GM23338 (cell line): ENCODE measurements at regions not wholly inside any gene's neighbourhood (a gene's known extent, or its start where the extent isn't known, plus 50 kb on each side); places are given as distances from the start of the nearest gene placed in this dataset.

Experiments
- ATAC-seq: fragments of 200-7000 bp; cut with Tn5 transposase; 3 replicates; pipeline ENCODE4 v1.9.1; 2020
- DNase-seq: peaks from one replicate; pipeline ENCODE4 v3.0.0-alpha.2; 2015; ENCODE audit warnings: low spot score
- H2AFZ ChIP-seq: fragments of 200-600 bp; sonication (generic); 2 replicates; pipeline ENCODE4 v1.8.0; 2016; ENCODE audit warnings: antibody characterized with exemption, mild to moderate bottlenecking, moderate library complexity
- H3F3A ChIP-seq: fragments of 200-600 bp; sonication (generic); replicated peaks from 2 replicates; pipeline ENCODE4 v1.8.0; 2017; ENCODE audit warnings: antibody characterized with exemption, mixed run types, low read depth
- H3K27ac ChIP-seq: fragments of 200-600 bp; sonication (generic); 2 replicates; pipeline ENCODE4 v1.6.1; 2016; ENCODE audit warnings: low read depth
- H3K27me3 ChIP-seq: fragments of 200-600 bp; sonication (generic); 2 replicates; pipeline ENCODE4 v1.8.0; 2016; ENCODE audit warnings: mild to moderate bottlenecking, mixed run types, moderate library complexity; ENCODE audit not compliant: insufficient read depth
- H3K36me3 ChIP-seq: fragments of 200-600 bp; sonication (generic); 2 replicates; pipeline ENCODE4 v1.8.0; 2016; ENCODE audit warnings: mild to moderate bottlenecking; ENCODE audit not compliant: insufficient read depth
- H3K4me1 ChIP-seq: fragments of 200-600 bp; sonication (generic); 2 replicates; pipeline ENCODE4 v1.8.0; 2016; ENCODE audit warnings: mild to moderate bottlenecking, moderate library complexity; ENCODE audit not compliant: insufficient read depth
- H3K4me2 ChIP-seq: fragments of 200-600 bp; sonication (generic); 2 replicates; pipeline ENCODE4 v1.7.1; 2017; ENCODE audit warnings: mixed run types
- H3K4me3 ChIP-seq: fragments of 200-600 bp; sonication (generic); 2 replicates; pipeline ENCODE4 v1.6.1; 2016; ENCODE audit warnings: mixed run types
- H3K79me2 ChIP-seq: fragments of 200-600 bp; sonication (generic); replicated peaks from 2 replicates; pipeline ENCODE4 v1.8.0; 2017; ENCODE audit warnings: mild to moderate bottlenecking; ENCODE audit not compliant: insufficient read depth
- H3K9me2 ChIP-seq: fragments of 200-600 bp; sonication (generic); 2 replicates; pipeline ENCODE4 v1.8.0; 2017; ENCODE audit not compliant: insufficient read depth
- H4K20me1 ChIP-seq: fragments of 200-600 bp; sonication (generic); replicated peaks from 2 replicates; pipeline ENCODE4 v1.8.0; 2017; ENCODE audit warnings: mild to moderate bottlenecking; ENCODE audit not compliant: insufficient read depth
- H3K27ac Mint-ChIP-seq: 2 replicates; pipeline ENCODE4 v1.8.0; 2020; ENCODE audit warnings: inconsistent platforms, mild to moderate bottlenecking, moderate library complexity, mixed read lengths
- H3K27me3 Mint-ChIP-seq: 3 replicates; pipeline ENCODE4 v1.8.0; 2022; ENCODE audit warnings: low read depth, mild to moderate bottlenecking, moderate library complexity, mixed read lengths, inconsistent platforms; ENCODE audit not compliant: insufficient read depth, poor library complexity
- H3K36me3 Mint-ChIP-seq: 3 replicates; pipeline ENCODE4 v1.8.0; 2021; ENCODE audit warnings: low read depth, mild to moderate bottlenecking, inconsistent platforms, moderate library complexity, mixed read lengths
- H3K4me1 Mint-ChIP-seq: 3 replicates; pipeline ENCODE4 v1.8.0; 2020; ENCODE audit warnings: mild to moderate bottlenecking, inconsistent platforms, mixed read lengths
- H3K4me3 Mint-ChIP-seq: 3 replicates; pipeline ENCODE4 v1.8.0; 2021; ENCODE audit warnings: moderate library complexity, mild to moderate bottlenecking, inconsistent platforms, mixed read lengths
- H3K9me3 Mint-ChIP-seq: 3 replicates; pipeline ENCODE4 v1.8.0; 2020; ENCODE audit warnings: moderate library complexity, mild to moderate bottlenecking, inconsistent platforms, mixed read lengths
- CREB1 ChIP-seq: fragments of 250-450 bp; sonication (Bioruptor Pico); IDR thresholded peaks from 2 replicates; pipeline ENCODE4 v1.5.0; 2020; ENCODE audit warnings: low read depth, mild to moderate bottlenecking, moderate library complexity
- CTCF ChIP-seq, 2 experiments: fragments of 200-600 bp in 1 of 2; sonication (generic) in 1 of 2; conservative IDR thresholded peaks; 2 replicates each; pipeline versions ENCODE4 v1.5.1 to v1.6.1; 2016 to 2017; ENCODE audit warnings: antibody characterized with exemption in 2 of 2, low read depth in 2 of 2, mild to moderate bottlenecking in 2 of 2, moderate library complexity in 1 of 2
- ETS1 ChIP-seq: IDR thresholded peaks from 2 replicates; pipeline ENCODE4 v1.6.1; 2016; ENCODE audit warnings: antibody characterized with exemption
- EZH2 ChIP-seq: fragments of 200-600 bp; sonication (generic); IDR thresholded peaks from one replicate; pipeline ENCODE4 v1.8.0; 2017; ENCODE audit warnings: antibody characterized with exemption, mild to moderate bottlenecking, low read depth; ENCODE audit not compliant: unreplicated experiment
- EZH2phosphoT487 ChIP-seq: fragments of 200-600 bp; sonication (generic); IDR thresholded peaks from one replicate; pipeline ENCODE4 v1.8.1; 2018; ENCODE audit warnings: antibody characterized with exemption; ENCODE audit not compliant: unreplicated experiment
- JUNB ChIP-seq: IDR thresholded peaks from one replicate; pipeline ENCODE4 v1.6.1; 2016; ENCODE audit warnings: antibody characterized with exemption; ENCODE audit not compliant: unreplicated experiment
- NANOG ChIP-seq: IDR thresholded peaks from 2 replicates; pipeline ENCODE4 v1.6.1; 2016; ENCODE audit warnings: antibody characterized with exemption, borderline replicate concordance
- REST ChIP-seq: IDR thresholded peaks from one replicate; pipeline ENCODE4 v1.6.1; 2018; ENCODE audit warnings: antibody characterized with exemption; ENCODE audit not compliant: unreplicated experiment
- STAT1 ChIP-seq: IDR thresholded peaks from one replicate; pipeline ENCODE4 v1.6.1; 2016; ENCODE audit warnings: antibody characterized with exemption; ENCODE audit not compliant: unreplicated experiment
- ZNF114 ChIP-seq: fragments of 250-450 bp; sonication (Bioruptor Pico); IDR thresholded peaks from 2 replicates; pipeline ENCODE4 v1.5.0; 2020; ENCODE audit warnings: mild to moderate bottlenecking, moderate library complexity
- ZNF331 ChIP-seq: fragments of 250-450 bp; sonication (Bioruptor Pico); IDR thresholded peaks from 2 replicates; pipeline ENCODE4 v1.5.0; 2020; ENCODE audit warnings: low read depth, mild to moderate bottlenecking, moderate library complexity
- ZNF462 ChIP-seq: fragments of 250-450 bp; sonication (Bioruptor Pico); IDR thresholded peaks from 2 replicates; pipeline ENCODE4 v1.5.0; 2020; ENCODE audit warnings: mild to moderate bottlenecking, moderate library complexity

- Mint-ChIP-seq H3K9me3 (no peaks in the 10 kb centered on the region), H3K36me3 (no peaks in the 10 kb centered on the region), H3K27me3 (no peaks in the 10 kb centered on the region), H3K4me3 (no peak overlapping the region), H3K27ac (no peak overlapping the region), H3K4me1 (peaks cover 5% of the 10 kb centered on the region)
- no peak overlapping the region for H2AFZ ChIP-seq
- no peak overlapping the region for H3K4me3 ChIP-seq
- no peaks in the 10 kb centered on the region for H3K36me3 ChIP-seq
- no peak overlapping the region for H3K27ac ChIP-seq
- DNase-seq (no peak), ATAC-seq (no peak)
- no peaks in the 10 kb centered on the region for H3K79me2 ChIP-seq
- TF ChIP-seq EZH2 (no peak), CTCF (conservative IDR thresholded peaks at IDR 0.05; ENCODE audit: low read depth in 2 of 2) (no peak), EZH2phosphoT487 (no peak), ETS1 (no peak), ZNF331 (CRISPR knock-in tag) (no peak), JUNB (no peak), ZNF114 (no peak), REST (no peak), NANOG (no peak), ZNF462 (CRISPR knock-in tag) (no peak), STAT1 (no peak), CREB1 (CRISPR knock-in tag) (no peak)
- peaks cover 3% of the 10 kb centered on the region; the same call in 1 of the 2 replicates for H3K4me1 ChIP-seq
- H3K4me2 ChIP-seq: no peak overlapping the region
- H3K27me3 ChIP-seq: no peaks in the 10 kb centered on the region
- H4K20me1 ChIP-seq: no peaks in the 10 kb centered on the region
- no peaks in the 10 kb centered on the region for H3F3A ChIP-seq
- no peaks in the 10 kb centered on the region for H3K9me2 ChIP-seq
Observed at GRCh38 chr6:148170286-148170685, 172.4 kb upstream of the SASH1 start.
